ENCODE measurements at regions not wholly inside any gene's neighbourhood (a gene's known extent, or its start where the extent isn't known, plus 50 kb on each side); places are given as distances from the start of the nearest gene placed in this dataset.

GRCh38 chr4:17260166-17260907 lies 251.6 kb downstream of the QDPR start:
- no peak for DNase-seq (ENCODE audit: extremely low read depth, insufficient read length)
- H3K4me3 ChIP-seq (replicated peaks; ENCODE audit: low read depth, low read length), result no peak overlapping the region
- TF ChIP-seq, protein P1, sequence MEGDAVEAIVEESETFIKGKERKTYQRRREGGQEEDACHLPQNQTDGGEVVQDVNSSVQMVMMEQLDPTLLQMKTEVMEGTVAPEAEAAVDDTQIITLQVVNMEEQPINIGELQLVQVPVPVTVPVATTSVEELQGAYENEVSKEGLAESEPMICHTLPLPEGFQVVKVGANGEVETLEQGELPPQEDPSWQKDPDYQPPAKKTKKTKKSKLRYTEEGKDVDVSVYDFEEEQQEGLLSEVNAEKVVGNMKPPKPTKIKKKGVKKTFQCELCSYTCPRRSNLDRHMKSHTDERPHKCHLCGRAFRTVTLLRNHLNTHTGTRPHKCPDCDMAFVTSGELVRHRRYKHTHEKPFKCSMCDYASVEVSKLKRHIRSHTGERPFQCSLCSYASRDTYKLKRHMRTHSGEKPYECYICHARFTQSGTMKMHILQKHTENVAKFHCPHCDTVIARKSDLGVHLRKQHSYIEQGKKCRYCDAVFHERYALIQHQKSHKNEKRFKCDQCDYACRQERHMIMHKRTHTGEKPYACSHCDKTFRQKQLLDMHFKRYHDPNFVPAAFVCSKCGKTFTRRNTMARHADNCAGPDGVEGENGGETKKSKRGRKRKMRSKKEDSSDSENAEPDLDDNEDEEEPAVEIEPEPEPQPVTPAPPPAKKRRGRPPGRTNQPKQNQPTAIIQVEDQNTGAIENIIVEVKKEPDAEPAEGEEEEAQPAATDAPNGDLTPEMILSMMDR (IDR thresholded peaks at IDR 0.05; ENCODE audit: insufficient read depth, low read length, poor library complexity, severe bottlenecking), result no peak

GRCh38 chr4:17258106-17258505 lies 253.8 kb downstream of the QDPR start:
- Histone ChIP-seq H3K4me3 (replicated peaks; ENCODE audit: low read depth, low read length) (no peak overlapping the region), H3K36me3 (ENCODE audit: control insufficient read depth, insufficient read depth, low read length) (no peaks in the 10 kb centered on the region), H3K27me3 (replicated peaks; ENCODE audit: control insufficient read depth, insufficient read depth, low read length) (no peaks in the 10 kb centered on the region)
- TF ChIP-seq, protein P1 (IDR thresholded peaks at IDR 0.05; ENCODE audit: insufficient read depth, low read length, poor library complexity, severe bottlenecking), result no peak
- no peak for DNase-seq (ENCODE audit: extremely low read depth, insufficient read length)

More at GRCh38 chr4:17260166-17260907, 251.6 kb downstream of the QDPR start:
- H3K27me3 ChIP-seq (replicated peaks; ENCODE audit: control insufficient read depth, insufficient read depth, low read length), result no peaks in the 10 kb centered on the region
- no peaks in the 10 kb centered on the region for H3K36me3 ChIP-seq (ENCODE audit: control insufficient read depth, insufficient read depth, low read length)

- DNase-seq (ENCODE audit: extremely low read depth, insufficient read length), result no peak
- TF ChIP-seq, protein P1 (IDR thresholded peaks at IDR 0.05; ENCODE audit: insufficient read depth, low read length, poor library complexity, severe bottlenecking), result no peak
These were observed 259.8 kb downstream of the QDPR start for GRCh38 chr4:17252131-17252530.

DNA sequence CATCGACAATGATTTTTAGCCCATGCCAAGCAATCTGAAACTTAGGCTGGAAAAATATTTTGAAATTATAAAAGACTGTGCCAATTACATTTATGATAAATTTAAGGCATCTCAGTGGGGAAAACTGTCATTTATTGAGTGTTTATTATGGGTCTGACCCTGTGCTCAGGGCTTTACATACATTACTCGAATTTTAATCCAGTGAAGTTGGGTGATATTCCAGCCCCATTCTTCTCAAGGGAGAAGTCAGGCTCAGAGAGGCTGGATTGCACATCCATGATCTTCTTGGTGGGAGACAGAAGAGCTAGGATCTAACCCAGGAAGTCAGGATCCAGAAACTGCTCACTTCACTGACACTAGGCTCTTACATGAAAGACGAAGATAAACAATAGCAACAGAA lies 260.8 kb downstream of the QDPR start:
- DNase-seq (ENCODE audit: extremely low read depth, insufficient read length), result no peak
- Histone ChIP-seq H3K27me3 (replicated peaks; ENCODE audit: control insufficient read depth, insufficient read depth, low read length) (no peaks in the 10 kb centered on the region), H3K4me3 (replicated peaks; ENCODE audit: low read depth, low read length) (no peak overlapping the region), H3K36me3 (ENCODE audit: control insufficient read depth, insufficient read depth, low read length) (no peaks in the 10 kb centered on the region)
- TF ChIP-seq, protein P1 (IDR thresholded peaks at IDR 0.05; ENCODE audit: insufficient read depth, low read length, poor library complexity, severe bottlenecking), result no peak

More at GRCh38 chr4:17252131-17252530, 259.8 kb downstream of the QDPR start:
- no peak overlapping the region for H3K4me3 ChIP-seq (replicated peaks; ENCODE audit: low read depth, low read length)
- no peaks in the 10 kb centered on the region for H3K27me3 ChIP-seq (replicated peaks; ENCODE audit: control insufficient read depth, insufficient read depth, low read length)
- no peaks in the 10 kb centered on the region for H3K36me3 ChIP-seq (ENCODE audit: control insufficient read depth, insufficient read depth, low read length)

DNA sequence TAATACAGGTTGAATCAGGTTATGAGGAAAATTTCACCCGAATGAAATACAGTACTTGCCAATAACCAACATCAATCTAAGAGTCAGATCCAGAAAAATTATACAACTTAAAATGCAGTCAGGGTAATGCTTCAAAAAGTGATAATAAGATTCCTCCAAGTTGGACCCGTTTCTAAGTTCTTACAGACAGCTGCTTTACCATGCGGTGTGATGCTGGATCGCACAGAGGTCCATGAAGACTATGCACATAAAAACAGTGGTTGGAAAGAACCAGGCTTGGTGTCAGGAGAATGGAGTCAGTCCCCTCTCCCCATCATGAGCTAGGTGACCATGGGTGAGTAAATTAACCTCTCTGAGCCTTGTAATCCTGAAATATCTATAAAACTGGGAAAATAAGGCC lies 261.3 kb downstream of the QDPR start:
- no peak for DNase-seq (ENCODE audit: extremely low read depth, insufficient read length)
- no peaks in the 10 kb centered on the region for H3K36me3 ChIP-seq (ENCODE audit: control insufficient read depth, insufficient read depth, low read length)
- TF ChIP-seq, protein P1 (IDR thresholded peaks at IDR 0.05; ENCODE audit: insufficient read depth, low read length, poor library complexity, severe bottlenecking), result no peak
- H3K4me3 ChIP-seq (replicated peaks; ENCODE audit: low read depth, low read length), result no peak overlapping the region
- no peaks in the 10 kb centered on the region; the same call in 1 of the 2 replicates for H3K27me3 ChIP-seq (replicated peaks; ENCODE audit: control insufficient read depth, insufficient read depth, low read length)
